ENCODE measurements at regions not wholly inside any gene's neighbourhood (a gene's known extent, or its start where the extent isn't known, plus 50 kb on each side); places are given as distances from the start of the nearest gene placed in this dataset.
"Not testable (repeated sequence)": the region's sequence is repeated elsewhere in the genome, so short reads cannot be mapped to it uniquely, and the experiment has no call there.

DNA sequence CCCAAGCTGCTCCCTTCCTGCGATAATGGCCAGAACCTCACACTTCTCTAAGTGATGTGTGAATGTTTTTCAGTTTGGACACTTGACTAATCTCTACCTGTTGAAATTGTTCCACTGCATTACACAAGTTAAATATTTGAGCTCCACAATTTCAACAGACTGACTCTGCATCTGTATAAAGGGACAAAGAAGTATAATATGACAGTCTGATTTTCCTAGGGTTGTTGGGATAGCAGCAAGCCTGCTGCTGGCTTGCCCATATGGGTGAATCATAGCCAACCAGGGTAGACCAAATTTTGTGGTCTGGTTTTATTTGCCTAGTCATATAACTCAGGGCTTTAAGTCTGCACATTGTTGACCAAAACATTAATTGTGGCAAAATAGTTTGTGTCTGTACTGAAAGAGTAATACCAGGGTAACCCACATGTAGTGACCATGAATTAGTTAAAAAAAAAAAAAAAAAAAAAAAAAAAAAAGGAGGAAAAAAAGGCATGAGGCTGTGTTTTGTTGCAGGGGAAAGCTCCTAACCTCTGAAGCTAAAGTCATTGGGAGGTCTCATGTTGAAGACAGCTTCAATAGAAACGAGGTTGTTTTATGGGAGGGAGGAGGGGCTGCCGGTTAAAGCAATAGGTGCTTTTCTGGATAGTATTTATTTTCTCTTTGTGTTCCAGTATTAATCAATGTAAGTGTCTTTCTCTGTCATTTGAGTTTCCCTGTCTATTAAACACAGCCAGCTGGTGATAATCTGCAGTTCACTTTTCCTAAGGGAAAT, 534.2 kb downstream of the RAB28 start:
- DNase-seq = no peak

DNA sequence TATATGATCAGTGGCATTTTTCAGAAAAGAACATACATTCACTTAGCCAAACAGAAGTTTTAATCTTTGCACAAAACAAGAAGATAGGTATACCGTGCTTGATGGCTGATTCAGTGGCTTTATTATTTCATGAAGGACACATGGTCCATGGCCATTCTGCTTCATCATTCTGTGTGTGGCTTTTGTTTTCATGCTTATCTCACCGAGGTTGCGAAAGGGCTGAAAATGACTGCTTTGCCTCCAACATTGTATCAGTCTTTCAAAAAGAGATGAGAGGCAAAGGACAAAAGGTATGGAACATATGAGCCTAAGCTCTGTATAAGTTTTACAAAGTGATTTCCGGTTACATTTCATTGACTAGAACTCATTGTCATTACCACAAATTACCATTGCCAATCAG, 541.1 kb downstream of the RAB28 start:
- no peak for DNase-seq

DNA sequence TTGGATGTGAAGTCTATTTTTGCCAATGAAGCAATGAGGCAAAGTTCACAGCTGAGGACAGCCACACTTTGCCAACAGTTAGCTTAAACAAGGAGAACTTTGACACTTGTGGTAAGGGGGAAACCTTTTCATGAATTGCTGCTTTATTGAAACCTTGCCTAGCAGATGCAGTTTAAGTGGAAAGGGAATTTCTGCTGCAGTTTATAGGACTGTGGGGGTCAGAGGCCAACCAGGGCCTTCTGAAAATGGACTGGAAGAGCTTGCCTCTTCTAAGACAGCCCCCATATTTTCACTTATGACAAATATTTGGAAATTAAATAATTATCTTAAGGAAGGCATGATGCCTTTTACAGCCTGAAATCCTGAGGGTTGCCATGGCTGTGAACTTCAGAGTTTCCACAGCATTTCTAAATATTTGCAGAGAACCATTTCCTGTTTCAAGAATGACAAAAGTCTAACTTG, 550.3 kb downstream of the RAB28 start:
- no peak for DNase-seq

DNA sequence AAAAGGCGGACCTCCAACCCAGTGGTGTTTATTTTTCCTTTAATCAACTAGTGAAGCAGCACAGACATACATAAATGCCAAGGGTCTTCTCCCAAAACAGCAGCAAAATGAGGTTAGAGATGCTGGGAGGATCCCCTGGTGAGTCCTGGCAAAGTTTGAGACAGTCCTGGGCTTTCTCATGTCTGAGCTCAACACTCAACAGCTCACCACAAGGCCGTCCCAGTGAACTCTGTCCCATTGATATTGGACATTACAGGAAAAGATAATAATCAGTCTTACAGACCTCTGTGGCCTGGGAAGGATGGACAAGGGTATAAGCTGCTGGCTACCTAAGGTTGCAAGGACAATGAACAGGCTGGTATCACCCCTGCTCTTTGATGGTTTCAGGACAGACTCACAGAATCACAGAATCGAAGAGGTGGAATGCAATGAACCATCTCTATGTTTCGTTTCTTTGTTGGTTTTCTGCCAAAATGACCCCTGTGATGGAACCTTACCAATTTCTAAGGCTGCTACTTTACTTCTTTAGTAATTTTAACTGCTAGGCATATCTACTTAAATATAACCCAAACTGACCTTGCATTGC, 551.8 kb downstream of the RAB28 start:
- no peak for DNase-seq

DNA sequence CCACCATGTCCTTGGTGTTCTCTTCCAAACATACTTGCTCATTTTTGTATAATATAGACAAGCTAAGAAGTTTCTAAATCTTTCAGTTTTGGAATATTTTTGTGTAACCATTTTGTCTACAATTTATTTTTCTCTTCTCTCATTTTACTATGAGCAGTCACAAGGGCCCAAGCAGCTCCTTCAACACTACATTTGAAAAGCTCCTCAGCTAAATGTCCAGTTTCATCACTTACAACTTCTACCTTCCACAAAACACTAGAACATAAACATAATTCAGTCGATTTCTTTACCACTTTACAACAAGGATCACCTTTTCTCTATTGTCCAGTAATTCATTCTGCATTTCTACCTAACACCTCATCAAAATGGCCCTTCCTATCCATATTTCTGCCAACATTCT, 554.4 kb downstream of the RAB28 start:
- no peak for DNase-seq

DNA sequence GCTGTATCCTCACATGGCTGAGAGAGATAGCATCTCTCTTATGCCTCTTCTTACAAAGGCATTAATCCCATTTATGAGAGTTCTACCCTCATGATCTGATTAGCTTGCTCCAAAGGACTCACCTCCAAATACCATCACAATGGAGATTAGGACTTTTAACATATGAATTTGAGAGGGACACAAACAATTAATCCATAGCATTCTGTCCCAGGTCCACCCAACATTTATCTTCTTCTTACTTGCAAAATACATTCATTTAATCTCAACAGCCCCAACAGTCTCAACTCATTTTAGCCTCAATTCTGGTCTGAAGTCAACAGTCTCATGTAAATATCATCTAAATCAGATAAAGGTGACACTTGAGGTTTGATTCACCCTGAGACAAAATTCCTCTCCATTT, 555.4 kb downstream of the RAB28 start:
- DNase-seq = no peak

DNA sequence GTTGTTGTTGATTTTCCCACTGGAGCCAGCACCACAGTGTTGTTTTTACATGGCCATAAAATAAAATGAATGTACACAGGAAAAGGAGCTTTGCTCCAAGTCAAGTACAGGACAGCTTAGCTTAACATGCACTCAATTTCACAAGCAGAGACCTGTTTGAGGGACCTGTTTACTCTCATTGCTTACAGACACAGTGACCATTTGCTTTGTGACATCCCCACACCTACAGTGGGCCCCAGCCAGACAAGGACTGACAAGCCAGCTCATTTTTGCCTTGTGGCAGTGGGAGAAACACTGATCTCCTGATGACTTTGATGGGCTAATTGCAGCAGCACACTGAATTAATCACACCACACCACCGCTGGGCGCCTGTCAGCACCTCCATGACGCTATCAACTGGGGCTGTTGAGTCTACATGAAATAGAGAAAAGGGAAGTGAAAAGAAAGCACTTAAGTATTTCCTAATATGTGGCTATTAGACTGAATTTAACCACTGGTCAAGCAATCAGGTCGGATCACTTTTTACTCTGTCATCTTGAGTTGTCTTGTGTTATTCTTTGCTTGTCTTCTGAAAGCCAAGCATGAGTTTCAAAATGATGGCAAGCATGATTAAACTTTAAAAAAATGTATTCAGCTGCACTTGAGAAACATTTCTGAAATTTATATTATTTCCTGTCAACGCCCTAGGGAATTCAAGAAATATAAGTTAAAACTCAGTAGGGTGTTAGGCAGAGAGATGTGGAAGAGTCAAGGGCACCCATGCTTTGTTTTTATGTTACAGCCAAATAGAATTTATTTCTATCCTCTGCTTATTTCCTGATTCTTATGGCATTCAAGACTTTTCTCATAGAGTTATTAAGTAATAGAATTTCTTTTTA, 557.7 kb downstream of the RAB28 start:
- no peak for DNase-seq

DNA sequence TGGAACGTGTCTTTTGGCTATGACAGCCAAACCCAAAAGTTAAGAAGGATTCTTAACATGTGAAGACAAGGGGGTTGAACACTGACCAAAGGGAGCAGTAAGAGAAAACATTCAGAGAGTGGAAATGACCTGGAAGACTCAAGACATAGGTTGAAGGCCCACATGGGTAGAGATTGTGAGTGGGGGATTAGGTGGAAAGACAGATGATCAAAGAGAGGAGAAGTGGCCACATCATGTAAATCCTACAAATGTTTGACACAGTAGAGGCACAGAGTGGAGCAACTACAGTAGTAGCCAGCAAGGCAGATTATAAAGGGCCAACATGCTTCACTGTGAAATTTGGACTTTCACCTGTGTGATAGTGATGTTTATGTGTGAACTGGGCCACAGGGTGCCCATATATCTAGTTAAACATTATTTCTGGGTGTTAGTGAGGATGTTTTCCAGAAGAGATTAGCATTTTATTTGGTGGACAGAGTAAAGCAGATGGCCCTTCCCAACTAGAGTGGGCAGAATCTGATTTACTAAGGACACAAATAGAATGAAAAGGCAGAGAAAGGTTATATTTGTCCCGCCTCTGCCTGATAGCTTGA, 559.3 kb downstream of the RAB28 start:
- DNase-seq = no peak

DNA sequence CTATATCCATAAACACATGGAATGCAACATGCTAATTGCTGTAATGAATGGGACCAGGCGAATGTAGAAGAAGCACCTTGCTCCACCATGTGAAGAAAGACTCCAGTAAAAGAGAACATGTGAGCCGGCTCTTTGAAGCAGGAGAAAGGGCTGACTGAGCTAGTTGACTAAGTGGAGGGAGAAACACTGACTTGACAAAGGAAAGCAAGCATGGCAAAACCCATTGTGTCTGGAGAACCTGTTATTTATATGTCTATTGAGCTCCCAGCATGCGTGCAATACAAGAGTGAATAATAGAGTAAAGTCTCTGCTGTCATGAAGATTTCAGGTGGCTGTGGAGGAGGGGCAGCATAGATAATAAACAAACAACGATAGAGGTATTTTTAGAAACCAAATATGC, 559.9 kb downstream of the RAB28 start:
- no peak for DNase-seq

DNA sequence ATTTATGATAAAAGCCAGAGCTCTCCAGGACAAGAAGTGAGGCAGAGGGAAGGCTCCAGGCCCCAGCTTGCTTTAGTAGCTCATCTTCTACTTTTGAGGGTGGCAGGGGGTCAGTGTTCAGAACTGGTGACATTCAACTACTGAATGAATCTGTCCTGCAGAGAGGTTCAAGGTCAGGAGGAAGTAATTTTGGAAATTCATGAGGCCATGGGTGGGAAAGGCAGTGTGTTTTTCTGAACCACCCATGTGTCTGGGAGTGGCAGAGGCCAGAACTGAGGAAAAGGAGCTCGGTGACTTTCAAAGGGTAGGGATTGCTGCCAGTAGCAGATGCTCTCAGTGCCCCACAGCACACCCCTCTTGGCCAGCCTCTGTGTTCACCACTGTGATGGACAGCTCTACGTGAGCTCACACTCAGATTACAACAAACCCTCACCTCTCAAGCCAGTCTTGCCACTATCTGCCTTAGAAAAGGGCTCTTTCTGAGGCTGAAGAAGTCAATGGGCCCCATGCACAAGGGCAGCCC, 571.2 kb downstream of the RAB28 start:
- DNase-seq = no peak

DNA sequence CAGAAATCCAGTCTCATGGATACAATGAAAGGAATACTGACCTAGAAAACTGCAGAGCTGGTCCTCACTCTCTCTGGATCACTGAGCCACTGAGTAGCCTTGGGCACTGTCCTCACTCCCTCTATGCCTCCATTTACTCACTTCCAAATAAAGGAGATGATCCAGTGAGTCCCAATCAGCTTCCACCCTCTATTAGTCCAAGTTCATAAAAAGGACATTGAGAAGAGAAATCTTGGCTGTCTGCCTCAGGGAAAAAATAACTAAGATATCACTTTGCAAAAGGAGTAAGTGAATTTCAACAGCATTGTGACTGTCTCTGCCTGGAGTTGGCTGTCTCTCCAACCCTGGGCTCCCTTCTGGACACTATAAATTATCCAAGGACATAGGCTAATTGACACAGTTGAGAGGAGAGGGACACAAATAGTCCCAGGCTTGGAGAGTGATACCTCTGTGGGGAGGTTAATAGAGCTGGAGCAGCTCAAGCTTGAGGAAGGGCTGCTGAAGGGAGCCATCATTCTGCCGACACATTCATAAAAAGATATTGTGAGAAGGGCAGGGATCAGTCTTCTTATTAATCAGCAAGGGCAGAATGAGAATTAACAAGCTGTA, 572.3 kb downstream of the RAB28 start:
- DNase-seq = no peak

DNA sequence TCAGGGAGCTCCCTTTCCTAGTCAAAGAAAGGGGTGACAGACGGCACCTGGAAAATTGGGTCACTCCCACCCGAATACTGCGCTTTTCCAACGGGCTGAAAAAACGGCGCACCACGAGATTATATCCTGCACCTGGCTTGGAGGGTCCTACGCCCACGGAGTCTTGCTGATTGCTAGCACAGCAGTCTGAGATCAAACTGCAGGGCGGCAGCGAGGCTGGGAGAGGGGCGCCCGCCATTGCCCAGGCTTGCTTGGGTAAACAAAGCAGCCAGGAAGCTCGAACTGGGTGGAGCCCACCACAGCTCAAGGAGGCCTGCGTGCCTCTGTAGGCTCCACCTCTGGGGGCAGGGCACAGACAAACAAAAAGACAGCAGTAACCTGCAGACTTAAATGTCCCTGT, 580.5 kb downstream of the RAB28 start:
- DNase-seq = not testable (repeated sequence)

DNA sequence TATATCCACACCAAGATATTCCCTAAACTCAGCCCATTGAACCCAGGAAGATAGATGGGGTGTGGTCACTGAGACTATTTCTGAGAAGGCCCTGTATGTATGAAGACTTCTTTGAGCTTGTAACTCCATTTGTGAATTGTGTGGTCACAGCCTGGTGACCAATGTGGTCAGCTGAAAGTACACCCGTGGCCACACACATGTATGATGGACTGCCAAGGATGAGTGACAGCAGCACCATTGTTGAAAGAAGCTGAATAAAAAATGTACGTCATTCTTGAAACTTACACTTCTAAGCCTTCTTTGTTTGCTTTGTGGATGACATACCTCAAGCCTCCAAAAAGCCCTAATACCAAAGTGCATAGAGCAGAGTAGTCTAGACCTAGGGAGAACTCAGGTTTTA, 581.4 kb downstream of the RAB28 start:
- no peak for DNase-seq

DNA sequence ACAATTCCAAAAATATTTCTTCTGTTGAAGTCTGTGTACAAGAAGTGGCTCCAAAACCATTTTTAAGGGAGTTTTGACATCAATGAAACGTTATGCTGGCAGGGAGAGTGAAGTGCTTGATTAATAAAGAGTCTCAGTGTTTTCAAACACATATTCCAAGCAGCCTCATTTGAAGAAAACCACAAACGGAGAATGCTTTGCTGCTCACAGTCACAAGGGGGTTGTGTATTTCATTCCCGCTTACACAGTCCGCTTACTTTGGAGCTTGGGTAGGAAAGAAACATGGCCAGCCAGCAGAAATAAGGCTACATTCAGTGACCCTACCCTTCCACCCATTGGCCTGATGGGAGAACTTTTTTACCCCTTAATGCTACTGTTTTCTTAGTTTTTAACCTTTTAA, 586.2 kb downstream of the RAB28 start:
- no peak for DNase-seq

DNA sequence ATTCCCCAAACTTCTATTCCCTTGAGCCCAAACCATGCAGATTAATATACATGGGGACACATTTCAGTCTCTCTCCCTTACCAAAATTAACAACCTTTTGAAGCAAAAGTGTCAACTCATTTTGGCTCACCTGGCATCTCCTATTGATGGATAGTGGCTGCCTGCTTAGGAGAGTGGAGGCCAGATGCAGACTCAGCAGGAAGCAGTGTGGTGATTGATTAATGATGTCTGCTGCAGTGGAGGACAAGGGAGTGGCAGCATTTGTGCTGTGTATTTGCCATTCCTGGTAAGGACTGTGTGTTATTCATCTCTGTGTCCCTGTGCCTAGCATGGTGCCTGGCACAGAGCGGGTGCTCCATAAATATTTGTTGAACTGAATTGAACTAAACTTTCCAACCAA, 590.1 kb downstream of the RAB28 start:
- DNase-seq = no peak

DNA sequence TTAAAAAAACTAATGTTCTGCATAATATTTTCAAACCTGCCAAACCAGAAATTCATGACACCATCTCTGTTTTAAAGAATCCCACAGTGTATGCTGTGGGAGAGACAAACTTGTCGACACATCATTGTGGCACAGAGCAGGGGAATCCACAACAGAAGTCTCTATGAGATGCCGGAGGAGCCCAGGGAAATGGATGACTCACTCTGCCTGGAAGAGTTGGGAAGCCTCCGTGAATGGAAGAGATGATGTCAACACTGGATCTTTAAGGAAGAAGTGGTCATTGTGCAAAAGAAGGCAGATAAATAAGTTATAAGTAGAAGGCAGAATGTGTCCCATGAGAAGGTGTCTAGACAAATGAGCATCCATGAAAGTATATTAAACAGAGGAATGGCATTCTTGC, 595.1 kb downstream of the RAB28 start:
- peak in 1 of 51 donors; percentile 6 for DNase-seq

DNA sequence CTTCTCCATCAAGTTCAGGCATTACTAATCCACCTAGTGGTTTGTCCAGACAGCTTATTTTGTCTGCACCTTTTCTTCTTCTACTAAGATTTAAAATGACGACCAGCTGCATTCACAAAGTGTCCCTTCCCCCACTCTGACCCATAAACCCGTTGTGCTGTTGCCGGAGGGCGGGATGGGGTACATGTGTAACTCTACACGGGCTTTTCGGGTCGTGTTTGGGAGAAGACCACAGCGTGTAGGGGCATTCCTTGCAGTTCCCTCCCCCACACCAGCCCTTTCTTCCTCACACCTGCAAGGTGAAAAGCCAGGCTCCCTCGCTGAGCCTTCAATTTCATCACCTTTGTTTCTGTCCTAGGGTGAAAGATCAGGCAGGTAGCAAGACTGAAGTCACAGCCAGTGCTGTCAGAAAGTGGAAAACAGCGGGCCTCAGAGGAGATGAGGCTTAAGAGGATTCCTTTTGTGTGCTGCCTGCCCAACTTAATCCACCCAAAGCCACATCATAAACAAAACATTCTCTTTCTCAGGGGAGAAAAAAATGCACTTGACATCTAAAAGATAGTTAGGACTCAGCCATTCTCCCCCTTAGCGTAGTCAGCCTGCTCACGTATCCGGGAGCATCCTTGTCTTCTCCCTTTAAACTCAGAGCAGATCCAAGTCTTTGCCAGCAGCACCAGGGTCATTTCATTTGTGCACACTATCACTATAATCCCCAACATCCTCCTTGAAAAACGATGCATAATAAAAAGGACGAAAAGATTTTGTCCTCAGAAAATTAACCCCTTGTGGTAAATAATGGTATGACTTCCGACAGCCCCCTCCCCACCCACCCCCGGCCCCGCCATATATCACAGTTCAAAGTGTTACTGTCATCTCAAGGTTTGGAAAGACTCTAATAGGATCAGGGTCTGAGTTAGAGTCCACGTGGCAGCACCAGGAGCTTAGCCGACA, 599.0 kb downstream of the RAB28 start:
- no peak for DNase-seq

DNA sequence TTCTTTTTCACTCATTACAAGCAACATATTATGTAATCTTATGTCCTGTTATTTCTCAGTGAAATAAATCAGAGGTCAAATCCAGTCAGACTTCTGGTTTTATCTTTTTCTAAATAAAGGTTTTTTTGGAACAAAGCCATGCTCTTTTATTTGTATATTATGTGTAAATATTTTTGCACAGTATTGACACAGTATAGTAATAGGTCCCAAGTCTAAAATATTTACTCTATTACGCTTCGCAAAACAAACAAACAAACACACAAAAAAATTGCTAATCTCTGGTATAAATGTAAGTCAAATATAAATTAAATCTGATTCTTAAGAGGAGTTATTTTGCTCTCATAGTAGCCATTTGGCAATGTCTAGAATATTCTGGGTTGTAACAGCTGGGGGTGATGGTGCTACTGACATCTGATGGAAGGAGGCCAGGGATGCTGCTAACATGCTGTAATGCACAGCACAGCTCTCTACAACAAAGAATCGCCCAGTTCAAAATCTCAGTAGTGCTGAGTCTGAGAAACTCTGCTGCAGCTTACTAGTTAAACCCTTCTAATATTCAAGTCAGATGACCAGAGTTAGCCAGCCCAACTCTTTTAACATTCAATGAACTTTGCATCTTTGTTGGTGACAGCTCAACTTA, 602.1 kb downstream of the RAB28 start:
- peak in 2 of 51 donors; percentile 0 to 3 for DNase-seq

DNA sequence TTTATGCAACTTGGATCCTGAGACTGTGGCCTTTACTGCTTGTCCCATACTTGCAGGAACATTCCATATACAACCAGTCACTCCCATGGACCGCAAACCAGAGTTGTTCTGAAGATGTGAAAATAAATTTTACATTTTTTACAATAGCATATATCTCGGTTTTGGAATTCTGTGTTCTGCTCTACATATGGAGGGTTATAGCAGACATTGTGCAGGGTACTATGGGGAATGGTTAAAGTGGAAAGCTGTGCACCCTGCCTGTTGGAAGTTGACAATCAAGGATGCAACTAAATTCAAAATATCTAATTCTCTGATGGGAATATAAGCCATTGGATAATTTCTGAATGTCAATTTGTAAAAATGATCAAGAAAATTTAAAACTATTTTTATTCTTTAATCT, 603.3 kb downstream of the RAB28 start:
- DNase-seq = no peak

DNA sequence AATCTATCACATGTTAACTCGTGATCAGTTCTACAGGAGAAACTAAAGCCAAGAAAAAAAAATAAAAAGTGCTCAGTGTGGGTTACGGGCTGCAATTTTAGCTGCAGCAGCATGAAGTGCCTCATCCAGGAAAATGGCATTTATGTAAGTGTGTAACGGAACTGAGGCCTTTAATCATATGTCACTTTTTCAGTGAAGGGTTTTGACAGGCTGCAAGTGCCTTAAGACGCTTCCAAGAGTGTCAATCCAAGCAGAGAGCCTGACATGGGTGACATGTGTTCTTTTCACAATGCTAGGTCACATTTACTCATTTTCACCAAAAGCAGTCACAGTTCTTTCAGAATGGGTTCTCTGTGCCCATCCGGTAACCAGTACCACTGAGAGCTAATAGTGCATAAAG, 604.6 kb downstream of the RAB28 start:
- DNase-seq = no peak

Data from hypothalamus (tissue), 51 donors.